ENCODE measurements at regions not wholly inside any gene's neighbourhood (a gene's known extent, or its start where the extent isn't known, plus 50 kb on each side); places are given as distances from the start of the nearest gene placed in this dataset.

DNA sequence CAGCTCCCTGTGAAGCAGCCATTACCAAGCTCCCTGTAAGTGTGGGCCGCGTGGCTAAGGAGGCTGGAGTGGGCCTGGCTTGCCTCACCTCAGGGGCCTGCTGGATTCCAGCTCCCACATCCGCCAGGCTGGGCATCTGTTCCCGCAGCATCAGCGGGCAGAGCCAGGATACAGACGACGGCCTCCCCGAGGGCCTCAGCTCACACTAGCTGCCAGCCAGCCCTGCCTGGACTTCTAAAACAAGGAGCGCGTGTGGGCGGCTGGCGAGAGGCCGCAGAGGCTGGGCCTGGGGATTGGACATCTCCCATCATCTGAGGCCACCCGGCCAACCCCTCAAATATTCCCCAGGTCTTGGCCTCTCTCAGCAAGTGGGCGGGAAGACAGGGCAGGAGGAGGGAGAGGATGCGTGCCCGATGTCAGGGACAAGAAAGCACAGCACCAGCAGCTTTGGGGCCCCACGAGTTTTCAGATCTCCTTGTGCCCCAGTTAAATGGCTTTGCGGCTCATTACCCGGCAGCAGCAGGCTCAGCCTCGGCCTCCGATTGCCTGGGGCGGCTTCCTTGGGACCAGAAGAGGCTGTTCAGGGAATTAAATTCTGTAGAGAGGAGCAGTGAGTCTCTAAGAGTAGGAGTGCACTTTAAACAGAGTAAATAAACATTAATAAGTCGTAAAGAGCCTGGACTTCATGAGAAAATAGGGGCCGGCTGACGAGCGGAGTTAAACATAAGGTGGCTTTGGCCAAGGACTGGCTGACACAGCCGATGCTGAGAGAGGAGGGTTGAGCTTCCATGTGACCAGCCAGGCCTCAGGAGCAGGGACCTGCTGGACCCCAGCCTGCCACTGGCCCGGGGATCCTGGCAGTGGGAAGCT, 208.9 kb upstream of the C1orf174 start:
- in situ Hi-C loops (cut with HindIII; ENCODE audit: low pct_unique_long_range_greater_than_20kb, low sequenced_read_pairs) (no loop called here), intact Hi-C loops (cut with micrococcal nuclease; ENCODE audit: unreplicated experiment) (no loop called here)
- ChIA-PET POLR2A (no interaction called here), CTCF (no interaction called here)
- TF ChIP-seq, protein P1, sequence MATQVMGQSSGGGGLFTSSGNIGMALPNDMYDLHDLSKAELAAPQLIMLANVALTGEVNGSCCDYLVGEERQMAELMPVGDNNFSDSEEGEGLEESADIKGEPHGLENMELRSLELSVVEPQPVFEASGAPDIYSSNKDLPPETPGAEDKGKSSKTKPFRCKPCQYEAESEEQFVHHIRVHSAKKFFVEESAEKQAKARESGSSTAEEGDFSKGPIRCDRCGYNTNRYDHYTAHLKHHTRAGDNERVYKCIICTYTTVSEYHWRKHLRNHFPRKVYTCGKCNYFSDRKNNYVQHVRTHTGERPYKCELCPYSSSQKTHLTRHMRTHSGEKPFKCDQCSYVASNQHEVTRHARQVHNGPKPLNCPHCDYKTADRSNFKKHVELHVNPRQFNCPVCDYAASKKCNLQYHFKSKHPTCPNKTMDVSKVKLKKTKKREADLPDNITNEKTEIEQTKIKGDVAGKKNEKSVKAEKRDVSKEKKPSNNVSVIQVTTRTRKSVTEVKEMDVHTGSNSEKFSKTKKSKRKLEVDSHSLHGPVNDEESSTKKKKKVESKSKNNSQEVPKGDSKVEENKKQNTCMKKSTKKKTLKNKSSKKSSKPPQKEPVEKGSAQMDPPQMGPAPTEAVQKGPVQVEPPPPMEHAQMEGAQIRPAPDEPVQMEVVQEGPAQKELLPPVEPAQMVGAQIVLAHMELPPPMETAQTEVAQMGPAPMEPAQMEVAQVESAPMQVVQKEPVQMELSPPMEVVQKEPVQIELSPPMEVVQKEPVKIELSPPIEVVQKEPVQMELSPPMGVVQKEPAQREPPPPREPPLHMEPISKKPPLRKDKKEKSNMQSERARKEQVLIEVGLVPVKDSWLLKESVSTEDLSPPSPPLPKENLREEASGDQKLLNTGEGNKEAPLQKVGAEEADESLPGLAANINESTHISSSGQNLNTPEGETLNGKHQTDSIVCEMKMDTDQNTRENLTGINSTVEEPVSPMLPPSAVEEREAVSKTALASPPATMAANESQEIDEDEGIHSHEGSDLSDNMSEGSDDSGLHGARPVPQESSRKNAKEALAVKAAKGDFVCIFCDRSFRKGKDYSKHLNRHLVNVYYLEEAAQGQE (IDR thresholded peaks at IDR 0.05; ENCODE audit: insufficient read depth in 1 of 2, low read depth in 2 of 2, low read length in 1 of 2) = no peak
- TF ChIP-seq, protein P2, sequence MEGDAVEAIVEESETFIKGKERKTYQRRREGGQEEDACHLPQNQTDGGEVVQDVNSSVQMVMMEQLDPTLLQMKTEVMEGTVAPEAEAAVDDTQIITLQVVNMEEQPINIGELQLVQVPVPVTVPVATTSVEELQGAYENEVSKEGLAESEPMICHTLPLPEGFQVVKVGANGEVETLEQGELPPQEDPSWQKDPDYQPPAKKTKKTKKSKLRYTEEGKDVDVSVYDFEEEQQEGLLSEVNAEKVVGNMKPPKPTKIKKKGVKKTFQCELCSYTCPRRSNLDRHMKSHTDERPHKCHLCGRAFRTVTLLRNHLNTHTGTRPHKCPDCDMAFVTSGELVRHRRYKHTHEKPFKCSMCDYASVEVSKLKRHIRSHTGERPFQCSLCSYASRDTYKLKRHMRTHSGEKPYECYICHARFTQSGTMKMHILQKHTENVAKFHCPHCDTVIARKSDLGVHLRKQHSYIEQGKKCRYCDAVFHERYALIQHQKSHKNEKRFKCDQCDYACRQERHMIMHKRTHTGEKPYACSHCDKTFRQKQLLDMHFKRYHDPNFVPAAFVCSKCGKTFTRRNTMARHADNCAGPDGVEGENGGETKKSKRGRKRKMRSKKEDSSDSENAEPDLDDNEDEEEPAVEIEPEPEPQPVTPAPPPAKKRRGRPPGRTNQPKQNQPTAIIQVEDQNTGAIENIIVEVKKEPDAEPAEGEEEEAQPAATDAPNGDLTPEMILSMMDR (IDR thresholded peaks at IDR 0.05) = no peak
- TF ChIP-seq SIN3A (IDR thresholded peaks at IDR 0.05; ENCODE audit: borderline replicate concordance, insufficient read depth, low read depth, low read length) (no peak), POLR2AphosphoS5 (IDR thresholded peaks at IDR 0.05; ENCODE audit: low read depth, low read length) (no peak)
- Histone ChIP-seq H3K4me1 (ENCODE audit: control insufficient read depth, insufficient read depth, low read length) (no peaks in the 10 kb centered on the region), H3K27me3 (ENCODE audit: control insufficient read depth, insufficient read depth, low read length) (peaks cover 10% of the 10 kb centered on the region), H3K4me3 (ENCODE audit: low read depth in 2 of 2, low read length in 2 of 2) (no peak overlapping the region), H3K36me3 (ENCODE audit: control insufficient read depth, insufficient read depth, low read length) (no peaks in the 10 kb centered on the region), H3K27ac (ENCODE audit: low read length) (no peak overlapping the region), H3K9me3 (ENCODE audit: control insufficient read depth, insufficient read depth, low read depth, low read length) (no peaks in the 10 kb centered on the region)
- BruUV-seq (replicated peaks) = no TSS peak
- no peak for ATAC-seq
- no peak for DNase-seq (ENCODE audit: low read depth, low spot score)

DNA sequence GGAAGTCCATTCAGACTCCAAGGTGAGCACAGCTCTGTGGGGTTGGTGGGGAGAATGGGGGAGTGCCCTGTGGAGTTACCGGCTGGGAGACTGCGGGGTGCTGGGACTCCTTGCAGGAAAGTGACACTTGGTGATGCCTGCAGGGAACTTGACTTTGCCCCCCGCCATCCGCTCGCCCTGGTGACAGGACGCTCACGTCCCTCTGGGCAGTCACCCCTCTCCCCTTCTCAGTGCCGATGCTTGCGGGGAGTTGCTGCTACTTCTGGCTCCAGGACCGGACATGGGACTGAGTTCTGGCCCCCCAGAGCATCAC, 209.5 kb upstream of the C1orf174 start:
- H3K4me1 ChIP-seq (ENCODE audit: control insufficient read depth, insufficient read depth, low read length) = no peaks in the 10 kb centered on the region
- ATAC-seq = no peak
- no peak for TF ChIP-seq POLR2AphosphoS5 (IDR thresholded peaks at IDR 0.05; ENCODE audit: low read depth, low read length)
- TF ChIP-seq, protein P1 (IDR thresholded peaks at IDR 0.05; ENCODE audit: insufficient read depth in 1 of 2, low read depth in 2 of 2, low read length in 1 of 2) = no peak
- TF ChIP-seq, protein P2 (IDR thresholded peaks at IDR 0.05) = no peak
- no peak for TF ChIP-seq SIN3A (IDR thresholded peaks at IDR 0.05; ENCODE audit: borderline replicate concordance, insufficient read depth, low read depth, low read length)
- no peak for TF ChIP-seq TCF7L2 (IDR thresholded peaks at IDR 0.05; ENCODE audit: low read depth, low read length)
- DNase-seq (ENCODE audit: low read depth, low spot score) = no peak
- in situ Hi-C loops (cut with HindIII; ENCODE audit: low pct_unique_long_range_greater_than_20kb, low sequenced_read_pairs) = no loop called here
- intact Hi-C loops (cut with micrococcal nuclease; ENCODE audit: unreplicated experiment) = no loop called here
- H3K27me3 ChIP-seq (ENCODE audit: control insufficient read depth, insufficient read depth, low read length) = peaks cover 12% of the 10 kb centered on the region
- no peaks in the 10 kb centered on the region for H3K9me3 ChIP-seq (ENCODE audit: control insufficient read depth, insufficient read depth, low read depth, low read length)
- no peak overlapping the region for H3K4me3 ChIP-seq (ENCODE audit: low read depth in 2 of 2, low read length in 2 of 2)
- no peak overlapping the region for H3K27ac ChIP-seq (ENCODE audit: low read length)
- ChIA-PET POLR2A (no interaction called here), CTCF (no interaction called here)
- BruUV-seq (replicated peaks) = no TSS peak
- no peaks in the 10 kb centered on the region for H3K36me3 ChIP-seq (ENCODE audit: control insufficient read depth, insufficient read depth, low read length)

All from Panc1 (cell line).